PFSK-1 (cell line): ENCODE measurements at regions not wholly inside any gene's neighbourhood (a gene's known extent, or its start where the extent isn't known, plus 50 kb on each side); places are given as distances from the start of the nearest gene placed in this dataset.

Experiments used
- FOXP2 ChIP-seq: optimal IDR thresholded peaks from 2 replicates; pipeline ENCODE3; 2011; ENCODE audit warnings: borderline replicate concordance, control low read depth, inconsistent platforms; ENCODE audit not compliant: insufficient read depth; ENCODE audit errors: extremely low read length, extremely low read depth
- POLR2AphosphoS5 ChIP-seq: IDR thresholded peaks from 2 replicates; pipeline ENCODE4 v1.6.1; 2012; ENCODE audit warnings: low read depth, mild to moderate bottlenecking, control low read depth, low read length, moderate library complexity
- SIN3A ChIP-seq: IDR thresholded peaks from 2 replicates; pipeline ENCODE4 v1.6.1; 2012; ENCODE audit warnings: mild to moderate bottlenecking, low read length, moderate library complexity, borderline replicate concordance; ENCODE audit not compliant: insufficient read depth
- TAF1 ChIP-seq: IDR thresholded peaks from 2 replicates; pipeline ENCODE4 v1.6.1; 2012; ENCODE audit warnings: low read length, control low read depth, borderline replicate concordance; ENCODE audit not compliant: insufficient read depth
- TF ChIP-seq, protein P1 (sequence below), 2 experiments: IDR thresholded peaks; 2 replicates each; pipeline versions ENCODE4 v1.6.1 to v1.8.0; 2011 to 2012; ENCODE audit warnings: low read depth in 2 of 2, low read length in 2 of 2, control low read depth in 1 of 2, inconsistent platforms in 1 of 2, mild to moderate bottlenecking in 1 of 2, moderate library complexity in 1 of 2; ENCODE audit not compliant: insufficient read depth in 1 of 2

DNA sequence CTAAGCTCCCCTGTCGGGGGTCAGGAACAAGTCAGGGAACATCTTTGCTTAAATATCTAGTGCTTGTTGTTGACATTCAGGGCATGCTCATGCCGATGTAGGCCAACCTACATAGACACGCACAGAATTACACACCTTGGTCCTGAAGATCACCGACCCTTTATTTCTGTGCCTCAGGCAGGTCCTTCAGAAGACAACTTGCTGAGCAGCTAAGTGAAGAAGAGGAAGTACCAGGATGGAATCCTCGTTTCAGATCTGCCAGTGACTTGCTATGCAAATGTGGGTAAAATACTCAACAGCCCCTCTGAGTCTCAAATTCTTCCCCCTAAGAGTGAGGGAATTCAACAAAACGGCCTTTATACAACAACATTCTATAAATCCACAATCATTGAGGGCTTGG lies 494.7 kb downstream of the BCL11A start:
- no peak for TF ChIP-seq SIN3A
- TF ChIP-seq POLR2AphosphoS5: no peak
- TF ChIP-seq, protein P1, sequence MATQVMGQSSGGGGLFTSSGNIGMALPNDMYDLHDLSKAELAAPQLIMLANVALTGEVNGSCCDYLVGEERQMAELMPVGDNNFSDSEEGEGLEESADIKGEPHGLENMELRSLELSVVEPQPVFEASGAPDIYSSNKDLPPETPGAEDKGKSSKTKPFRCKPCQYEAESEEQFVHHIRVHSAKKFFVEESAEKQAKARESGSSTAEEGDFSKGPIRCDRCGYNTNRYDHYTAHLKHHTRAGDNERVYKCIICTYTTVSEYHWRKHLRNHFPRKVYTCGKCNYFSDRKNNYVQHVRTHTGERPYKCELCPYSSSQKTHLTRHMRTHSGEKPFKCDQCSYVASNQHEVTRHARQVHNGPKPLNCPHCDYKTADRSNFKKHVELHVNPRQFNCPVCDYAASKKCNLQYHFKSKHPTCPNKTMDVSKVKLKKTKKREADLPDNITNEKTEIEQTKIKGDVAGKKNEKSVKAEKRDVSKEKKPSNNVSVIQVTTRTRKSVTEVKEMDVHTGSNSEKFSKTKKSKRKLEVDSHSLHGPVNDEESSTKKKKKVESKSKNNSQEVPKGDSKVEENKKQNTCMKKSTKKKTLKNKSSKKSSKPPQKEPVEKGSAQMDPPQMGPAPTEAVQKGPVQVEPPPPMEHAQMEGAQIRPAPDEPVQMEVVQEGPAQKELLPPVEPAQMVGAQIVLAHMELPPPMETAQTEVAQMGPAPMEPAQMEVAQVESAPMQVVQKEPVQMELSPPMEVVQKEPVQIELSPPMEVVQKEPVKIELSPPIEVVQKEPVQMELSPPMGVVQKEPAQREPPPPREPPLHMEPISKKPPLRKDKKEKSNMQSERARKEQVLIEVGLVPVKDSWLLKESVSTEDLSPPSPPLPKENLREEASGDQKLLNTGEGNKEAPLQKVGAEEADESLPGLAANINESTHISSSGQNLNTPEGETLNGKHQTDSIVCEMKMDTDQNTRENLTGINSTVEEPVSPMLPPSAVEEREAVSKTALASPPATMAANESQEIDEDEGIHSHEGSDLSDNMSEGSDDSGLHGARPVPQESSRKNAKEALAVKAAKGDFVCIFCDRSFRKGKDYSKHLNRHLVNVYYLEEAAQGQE (IDR thresholded peaks at IDR 0.05; ENCODE audit: insufficient read depth in 1 of 2, low read depth in 2 of 2, low read length in 2 of 2): no peak
- TF ChIP-seq FOXP2: no peak
- no peak for TF ChIP-seq TAF1

DNA sequence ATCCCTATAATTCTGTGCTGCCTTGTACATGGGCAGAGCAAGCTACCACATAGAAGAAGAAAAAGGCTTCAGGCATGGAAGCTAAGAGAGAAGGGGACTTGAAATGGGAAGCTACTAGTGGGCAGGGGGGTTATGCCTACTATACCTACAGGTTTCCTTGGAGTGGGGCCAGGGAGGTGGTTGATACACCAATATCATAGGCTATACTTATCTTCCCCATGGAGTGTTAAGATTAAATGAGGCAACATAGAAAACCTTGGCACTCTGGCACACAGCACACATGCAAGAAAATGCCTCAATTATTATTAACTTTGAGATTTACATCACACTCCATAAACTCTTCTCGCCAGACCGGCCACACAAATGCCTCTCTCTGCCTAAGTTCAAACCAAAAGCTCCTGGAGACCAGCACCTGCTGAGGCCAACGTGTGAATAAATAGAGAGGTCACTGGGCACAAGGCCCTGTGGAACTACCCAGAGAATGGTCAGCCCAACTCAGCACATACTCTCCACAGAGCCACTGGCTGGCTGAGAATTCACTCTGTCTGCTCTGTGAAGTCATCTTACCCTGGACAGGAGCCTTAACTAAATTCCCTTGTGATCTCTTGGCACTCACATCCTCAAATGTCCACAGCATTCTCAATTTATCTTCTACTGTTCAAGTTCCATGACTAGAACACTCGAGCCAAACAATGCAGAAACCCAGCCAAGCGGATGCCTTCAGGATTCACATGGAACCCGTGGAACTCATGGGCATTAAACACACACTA lies 498.7 kb downstream of the BCL11A start:
- no peak for TF ChIP-seq SIN3A
- no peak for TF ChIP-seq FOXP2
- TF ChIP-seq POLR2AphosphoS5: no peak
- TF ChIP-seq, protein P1 (IDR thresholded peaks at IDR 0.05; ENCODE audit: insufficient read depth in 1 of 2, low read depth in 2 of 2, low read length in 2 of 2): no peak

DNA sequence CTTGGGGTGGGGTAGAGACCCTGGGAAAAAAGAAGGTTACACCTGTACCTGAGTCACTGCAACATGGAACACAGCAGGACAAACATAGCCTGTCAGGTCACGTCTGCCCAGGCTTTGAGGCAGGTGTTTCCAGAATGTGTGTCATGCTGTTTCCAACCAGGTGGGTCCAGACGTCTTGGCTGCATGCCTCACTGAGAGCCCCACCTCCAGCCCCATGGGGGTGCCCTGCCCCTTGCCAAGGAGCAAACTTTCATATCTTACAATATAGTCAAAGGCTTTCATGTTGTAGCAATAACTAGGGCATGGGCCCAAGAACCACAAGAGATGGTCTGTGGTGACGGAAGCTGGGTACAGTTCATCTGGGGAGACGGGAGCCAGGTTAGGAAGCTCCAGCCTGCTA lies 499.7 kb downstream of the BCL11A start:
- TF ChIP-seq TAF1: no peak
- TF ChIP-seq, protein P1 (IDR thresholded peaks at IDR 0.05; ENCODE audit: insufficient read depth in 1 of 2, low read depth in 2 of 2, low read length in 2 of 2): no peak
- TF ChIP-seq POLR2AphosphoS5: no peak
- no peak for TF ChIP-seq SIN3A
- no peak for TF ChIP-seq FOXP2

DNA sequence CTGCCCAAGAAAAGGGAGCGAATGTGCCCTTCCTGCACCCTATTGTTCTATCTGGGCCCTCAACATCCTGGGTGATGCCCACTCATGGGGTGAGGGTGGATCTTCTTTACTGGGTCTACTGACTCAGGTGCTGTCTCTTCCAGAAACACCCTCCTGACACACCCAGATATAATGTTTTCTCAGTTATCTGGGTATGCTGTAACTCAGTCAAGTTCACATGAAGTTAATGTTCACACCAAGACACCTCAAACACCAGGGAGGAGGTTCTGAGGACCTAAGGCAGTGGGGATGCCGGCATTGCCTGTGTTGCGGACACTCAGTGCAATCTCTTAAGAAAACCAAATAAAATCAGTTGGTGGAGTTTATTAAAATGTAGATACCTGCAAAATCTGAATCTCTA lies 500.9 kb downstream of the BCL11A start:
- no peak for TF ChIP-seq POLR2AphosphoS5
- TF ChIP-seq, protein P1 (IDR thresholded peaks at IDR 0.05; ENCODE audit: insufficient read depth in 1 of 2, low read depth in 2 of 2, low read length in 2 of 2): no peak
- no peak for TF ChIP-seq TAF1
- no peak for TF ChIP-seq FOXP2
- no peak for TF ChIP-seq SIN3A
